Astrocyte (in vitro differentiated cells and primary cell): ENCODE measurements at regions not wholly inside any gene's neighbourhood (a gene's known extent, or its start where the extent isn't known, plus 50 kb on each side); places are given as distances from the start of the nearest gene placed in this dataset.

Experiments
- DNase-seq: peaks from one replicate; pipeline ENCODE4 v3.0.0-alpha.2; 2010; ENCODE audit warnings: low read depth
- FAIRE-seq: peaks from 2 replicates; lab custom pipeline; 2011; peaks lifted over from hg19 to GRCh38; lab: Jason Lieb, UNC
- H2AFZ ChIP-seq: 2 replicates; pipeline ENCODE4 v1.6.0; 2012; ENCODE audit warnings: low read depth, low read length, inconsistent platforms
- H3K27ac ChIP-seq: 2 replicates; pipeline ENCODE4 v1.5.1; 2011; ENCODE audit warnings: low read depth, low read length, inconsistent platforms
- H3K27me3 ChIP-seq: 2 replicates; pipeline ENCODE4 v1.6.0; 2011; ENCODE audit warnings: low read length, inconsistent platforms; ENCODE audit not compliant: insufficient read depth
- H3K36me3 ChIP-seq: 2 replicates; pipeline ENCODE4 v1.5.1; 2011; ENCODE audit warnings: low read length, inconsistent platforms; ENCODE audit not compliant: insufficient read depth
- H3K4me1 ChIP-seq: 2 replicates; pipeline ENCODE4 v1.5.1; 2011; ENCODE audit warnings: low read length, inconsistent platforms; ENCODE audit not compliant: insufficient read depth
- H3K4me2 ChIP-seq: 2 replicates; pipeline ENCODE4 v1.6.0; 2012; ENCODE audit warnings: low read length, inconsistent platforms
- H3K4me3 ChIP-seq: 2 replicates; pipeline ENCODE4 v1.5.1; 2011; ENCODE audit warnings: low read depth, mild to moderate bottlenecking, low read length, inconsistent platforms; ENCODE audit not compliant: insufficient read depth
- H3K79me2 ChIP-seq: 2 replicates; pipeline ENCODE4 v1.6.0; 2012; ENCODE audit warnings: mild to moderate bottlenecking, low read length, inconsistent platforms; ENCODE audit not compliant: insufficient read depth
- H3K9ac ChIP-seq: 2 replicates; pipeline ENCODE4 v1.6.0; 2012; ENCODE audit warnings: mild to moderate bottlenecking, low read length, inconsistent platforms
- H3K9me3 ChIP-seq: 2 replicates; pipeline ENCODE4 v1.5.1; 2012; ENCODE audit warnings: low read depth, mild to moderate bottlenecking, low read length, inconsistent platforms; ENCODE audit not compliant: insufficient read depth
- H4K20me1 ChIP-seq: 2 replicates; pipeline ENCODE4 v1.6.0; 2012; ENCODE audit warnings: low read length, inconsistent platforms; ENCODE audit not compliant: insufficient read depth
- H3K27ac Mint-ChIP-seq: one replicate; pipeline ENCODE4 v1.8.0; 2021; ENCODE audit warnings: mild to moderate bottlenecking, mixed read lengths; ENCODE audit not compliant: unreplicated experiment
- H3K27me3 Mint-ChIP-seq: one replicate; pipeline ENCODE4 v1.8.0; 2021; ENCODE audit warnings: low read depth, mixed read lengths; ENCODE audit not compliant: unreplicated experiment
- H3K36me3 Mint-ChIP-seq: one replicate; pipeline ENCODE4 v1.8.0; 2021; ENCODE audit warnings: low read depth, mixed read lengths; ENCODE audit not compliant: unreplicated experiment
- H3K4me1 Mint-ChIP-seq: one replicate; pipeline ENCODE4 v1.8.0; 2021; ENCODE audit warnings: low read depth, mixed read lengths; ENCODE audit not compliant: unreplicated experiment
- H3K4me3 Mint-ChIP-seq: one replicate; pipeline ENCODE4 v1.8.0; 2021; ENCODE audit warnings: mild to moderate bottlenecking, moderate library complexity, mixed read lengths; ENCODE audit not compliant: unreplicated experiment
- H3K9me3 Mint-ChIP-seq: one replicate; pipeline ENCODE4 v1.8.0; 2021; ENCODE audit warnings: mild to moderate bottlenecking, mixed read lengths; ENCODE audit not compliant: unreplicated experiment
- CTCF ChIP-seq: IDR thresholded peaks from 2 replicates; pipeline ENCODE4 v1.5.1; 2011; ENCODE audit warnings: low read depth, mild to moderate bottlenecking, inconsistent platforms, low read length, moderate library complexity; ENCODE audit not compliant: insufficient read depth
- EZH2 ChIP-seq: IDR thresholded peaks from 2 replicates; pipeline ENCODE4 v1.6.1; 2012; ENCODE audit warnings: mild to moderate bottlenecking, low read length, inconsistent platforms; ENCODE audit not compliant: insufficient read depth

GRCh38 chr12:75563351-75563750 is 51.9 kb upstream of the KRR1 start:
- no peaks in the 10 kb centered on the region for H3K4me1 Mint-ChIP-seq
- H3K4me3 Mint-ChIP-seq = no peak overlapping the region
- Histone ChIP-seq H3K9me3 (peaks cover 9% of the 10 kb centered on the region), H3K9ac (no peak overlapping the region), H3K36me3 (no peaks in the 10 kb centered on the region), H3K27ac (no peak overlapping the region), H3K4me1 (no peaks in the 10 kb centered on the region), H2AFZ (no peak overlapping the region), H3K4me2 (no peak overlapping the region), H4K20me1 (no peaks in the 10 kb centered on the region), H3K79me2 (no peaks in the 10 kb centered on the region), H3K4me3 (no peak overlapping the region), H3K27me3 (no peaks in the 10 kb centered on the region)
- H3K27me3 Mint-ChIP-seq = no peaks in the 10 kb centered on the region
- no peaks in the 10 kb centered on the region for H3K36me3 Mint-ChIP-seq
- no peak for FAIRE-seq
- H3K27ac Mint-ChIP-seq = no peak overlapping the region
- no peak for DNase-seq
- TF ChIP-seq EZH2 (no peak), CTCF (no peak)
- peaks cover 11% of the 10 kb centered on the region for H3K9me3 Mint-ChIP-seq

GRCh38 chr12:75561921-75562320 is 50.5 kb upstream of the KRR1 start:
- H3K4me1 ChIP-seq = no peaks in the 10 kb centered on the region
- Mint-ChIP-seq H3K27ac (no peak overlapping the region), H3K27me3 (no peaks in the 10 kb centered on the region), H3K4me1 (no peaks in the 10 kb centered on the region), H3K9me3 (peaks cover 11% of the 10 kb centered on the region), H3K36me3 (no peaks in the 10 kb centered on the region), H3K4me3 (no peak overlapping the region)
- no peak overlapping the region for H3K9ac ChIP-seq
- H3K36me3 ChIP-seq = no peaks in the 10 kb centered on the region
- TF ChIP-seq EZH2 (no peak), CTCF (no peak)
- FAIRE-seq (no peak), DNase-seq (no peak)
- peaks cover 9% of the 10 kb centered on the region for H3K9me3 ChIP-seq
- H3K4me3 ChIP-seq = no peak overlapping the region
- H2AFZ ChIP-seq = no peak overlapping the region
- no peak overlapping the region for H3K4me2 ChIP-seq
- no peaks in the 10 kb centered on the region for H4K20me1 ChIP-seq
- H3K27ac ChIP-seq = no peak overlapping the region
- H3K79me2 ChIP-seq = no peaks in the 10 kb centered on the region
- no peaks in the 10 kb centered on the region for H3K27me3 ChIP-seq
